Calu3 (cell line): ENCODE measurements at regions not wholly inside any gene's neighbourhood (a gene's known extent, or its start where the extent isn't known, plus 50 kb on each side); places are given as distances from the start of the nearest gene placed in this dataset.

Experiments used
- BruUV-seq: library from RNA; stranded (reverse); fragments of 400-500 nt; replicated peaks from 2 replicates; lab custom pipeline; 2021; lab: Mats Ljungman, UMichigan
- CTCF ChIA-PET: fragments of 300-600 bp; sonication (Branson Sonifier 250); formaldehyde crosslinking; loops from one replicate; lab custom pipeline; 2022; ENCODE audit warnings: antibody characterized with exemption; lab: Charles Lee
- DNase-seq: peaks from one replicate; pipeline ENCODE4 v3.0.0; 2022
- H3K27ac Mint-ChIP-seq: one replicate; pipeline ENCODE4 v1.8.0; 2022; ENCODE audit warnings: mixed read lengths; ENCODE audit not compliant: unreplicated experiment
- H3K27me3 Mint-ChIP-seq: one replicate; pipeline ENCODE4 v1.8.0; 2022; ENCODE audit warnings: mixed read lengths; ENCODE audit not compliant: unreplicated experiment
- H3K36me3 Mint-ChIP-seq: one replicate; pipeline ENCODE4 v1.8.0; 2022; ENCODE audit warnings: mild to moderate bottlenecking, moderate library complexity, mixed read lengths; ENCODE audit not compliant: insufficient read depth, unreplicated experiment
- H3K4me1 Mint-ChIP-seq: one replicate; pipeline ENCODE4 v1.8.0; 2022; ENCODE audit warnings: mild to moderate bottlenecking, low read depth, mixed read lengths; ENCODE audit not compliant: unreplicated experiment
- H3K4me3 Mint-ChIP-seq: one replicate; pipeline ENCODE4 v1.8.0; 2022; ENCODE audit warnings: mild to moderate bottlenecking, low read depth, moderate library complexity, mixed read lengths; ENCODE audit not compliant: unreplicated experiment
- H3K9me3 Mint-ChIP-seq: one replicate; pipeline ENCODE4 v1.8.0; 2022; ENCODE audit warnings: low read depth, mixed read lengths; ENCODE audit not compliant: unreplicated experiment
- CTCF ChIP-seq: fragments of 200-600 bp; IDR thresholded peaks from one replicate; pipeline ENCODE4 v1.8.0; 2022; ENCODE audit warnings: antibody characterized with exemption; ENCODE audit not compliant: unreplicated experiment
- intact Hi-C: fragments of 100-400 bp; cut with micrococcal nuclease; formaldehyde crosslinking; loops from one replicate; pipeline ENCODE4 v1.10.0; 2022; ENCODE audit not compliant: unreplicated experiment

- intact Hi-C loops, result loop anchor here (10.0 kb wide), 1 partner anchor 331 kb away; no protein-coding TSS in a partner anchor
- CTCF ChIA-PET, result no interaction called here
- H3K36me3 Mint-ChIP-seq, result no peaks in the 10 kb centered on the region
- no peak overlapping the region for H3K4me3 Mint-ChIP-seq
- DNase-seq, result no peak
- no peaks in the 10 kb centered on the region for H3K27me3 Mint-ChIP-seq
- no peaks in the 10 kb centered on the region for H3K9me3 Mint-ChIP-seq
- no peaks in the 10 kb centered on the region for H3K4me1 Mint-ChIP-seq
- no peak overlapping the region for H3K27ac Mint-ChIP-seq
- no peak for TF ChIP-seq CTCF
- BruUV-seq, result no TSS peak
Measured at GRCh38 chr6:19463925-19464324, 373.2 kb upstream of the ID4 start.

DNA sequence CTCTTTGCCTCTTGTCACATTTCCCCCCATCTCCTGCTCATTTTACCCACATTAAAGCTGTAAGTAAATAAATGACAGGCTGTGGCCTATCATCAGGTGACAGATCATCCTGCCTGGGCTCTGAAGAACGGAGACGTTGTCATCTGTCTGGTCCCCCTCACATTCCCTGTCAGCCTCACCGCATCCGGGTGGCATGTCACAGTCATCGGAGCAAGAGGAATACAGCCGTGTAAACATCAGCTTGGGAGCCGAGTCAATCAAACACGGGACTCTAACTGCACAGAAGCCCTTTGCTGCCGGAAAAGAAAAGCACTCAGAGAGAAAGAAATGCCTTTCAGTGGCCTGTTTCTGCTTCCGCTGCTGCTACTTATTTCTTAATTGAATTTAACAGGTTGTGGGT, 371.9 kb upstream of the ID4 start:
- no TSS peak for BruUV-seq
- DNase-seq, result no peak
- no peaks in the 10 kb centered on the region for H3K4me1 Mint-ChIP-seq
- CTCF ChIA-PET, result interaction anchor here (0.7 kb wide), 1 partner anchor 27 kb away, joined by 3 read pairs; no protein-coding TSS in a partner anchor
- H3K9me3 Mint-ChIP-seq, result no peaks in the 10 kb centered on the region
- no peak overlapping the region for H3K4me3 Mint-ChIP-seq
- no peaks in the 10 kb centered on the region for H3K27me3 Mint-ChIP-seq
- no peak for TF ChIP-seq CTCF
- intact Hi-C loops, result loop anchor here (10.0 kb wide), 1 partner anchor 330 kb away; no protein-coding TSS in a partner anchor
- H3K27ac Mint-ChIP-seq, result no peak overlapping the region
- no peaks in the 10 kb centered on the region for H3K36me3 Mint-ChIP-seq

DNA sequence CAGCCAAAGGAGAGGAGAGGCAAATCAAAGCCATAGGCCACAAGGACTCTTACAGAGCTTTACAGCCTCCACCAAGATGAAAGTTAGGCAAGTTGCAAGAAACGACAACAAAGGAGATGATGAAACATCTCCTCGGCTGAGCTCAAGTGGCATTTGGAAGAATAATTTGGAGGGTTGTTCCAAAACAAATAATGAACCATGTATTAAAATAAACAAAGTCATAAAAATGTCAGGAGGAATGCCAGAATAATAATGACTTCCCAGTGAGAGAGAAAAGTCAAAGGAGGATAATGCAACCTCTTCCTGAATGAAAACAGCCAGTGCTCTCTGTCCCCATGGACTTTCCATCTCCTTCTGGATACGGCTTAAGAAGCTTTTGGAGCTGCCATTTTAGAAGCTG, 371.4 kb upstream of the ID4 start:
- intact Hi-C loops, result loop anchor here (10.0 kb wide), 1 partner anchor 329 kb away; no protein-coding TSS in a partner anchor
- H3K4me1 Mint-ChIP-seq, result no peaks in the 10 kb centered on the region
- no TSS peak for BruUV-seq
- no peak for DNase-seq
- H3K4me3 Mint-ChIP-seq, result no peak overlapping the region
- no peaks in the 10 kb centered on the region for H3K36me3 Mint-ChIP-seq
- CTCF ChIA-PET, result interaction anchor here (0.7 kb wide), 1 partner anchor 27 kb away, joined by 3 read pairs; no protein-coding TSS in a partner anchor
- no peaks in the 10 kb centered on the region for H3K27me3 Mint-ChIP-seq
- H3K9me3 Mint-ChIP-seq, result no peaks in the 10 kb centered on the region
- TF ChIP-seq CTCF, result no peak
- no peak overlapping the region for H3K27ac Mint-ChIP-seq

DNA sequence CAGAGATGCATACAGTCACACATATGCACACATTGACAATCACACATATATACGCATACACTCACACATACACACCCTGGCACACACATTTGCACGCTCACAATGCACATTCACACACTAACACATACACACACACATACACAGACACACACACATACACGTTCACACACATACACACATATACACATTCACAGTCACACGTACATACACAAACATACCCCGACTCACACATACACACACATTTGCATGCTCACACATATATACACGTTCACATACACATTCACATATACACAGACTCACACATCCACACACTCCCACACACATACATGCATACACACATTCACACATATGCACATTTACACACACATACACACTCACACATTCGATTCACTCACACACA, 366.8 kb upstream of the ID4 start:
- Mint-ChIP-seq H3K4me3 (no peak overlapping the region), H3K36me3 (no peaks in the 10 kb centered on the region), H3K9me3 (no peaks in the 10 kb centered on the region), H3K27ac (no peak overlapping the region), H3K4me1 (no peaks in the 10 kb centered on the region), H3K27me3 (no peaks in the 10 kb centered on the region)
- no TSS peak for BruUV-seq
- intact Hi-C loops, result loop anchor here (10.0 kb wide), 2 partner anchors 384 to 584 kb away; no protein-coding TSS in a partner anchor
- no peak for TF ChIP-seq CTCF
- CTCF ChIA-PET, result no interaction called here
- DNase-seq, result no peak
